GM04503 (cell line): ENCODE measurements at regions not wholly inside any gene's neighbourhood (a gene's known extent, or its start where the extent isn't known, plus 50 kb on each side); places are given as distances from the start of the nearest gene placed in this dataset.

Experiments
- DNase-seq: peaks from one replicate; pipeline ENCODE4 v3.0.0-alpha.2; 2012; ENCODE audit warnings: low read depth

- DNase-seq = no peak
These were observed 240.9 kb upstream of the SALL1 start for GRCh38 chr16:51391798-51392511.

- DNase-seq = no peak
These were observed 239.8 kb upstream of the SALL1 start for GRCh38 chr16:51390877-51391276.

- DNase-seq = no peak
These were observed 238.8 kb upstream of the SALL1 start for GRCh38 chr16:51389881-51390280.

GRCh38 chr16:51388516-51388951 lies 237.5 kb upstream of the SALL1 start:
- no peak for DNase-seq

- DNase-seq = no peak
These were observed 232.8 kb upstream of the SALL1 start for GRCh38 chr16:51383909-51384308.

- DNase-seq = no peak
These were observed 231.9 kb upstream of the SALL1 start for GRCh38 chr16:51382940-51383339.

- DNase-seq = no peak
These were observed 231.1 kb upstream of the SALL1 start for GRCh38 chr16:51382211-51382610.

- DNase-seq = no peak
These were observed 225.0 kb upstream of the SALL1 start for GRCh38 chr16:51376080-51376479.

GRCh38 chr16:51374790-51375189 lies 223.7 kb upstream of the SALL1 start:
- no peak for DNase-seq

- peak; percentile 71 for DNase-seq
These were observed 223.3 kb upstream of the SALL1 start for GRCh38 chr16:51374346-51374745.

- no peak for DNase-seq
These were observed 214.6 kb upstream of the SALL1 start for GRCh38 chr16:51365715-51366114.

GRCh38 chr16:51359141-51359955 lies 208.3 kb upstream of the SALL1 start:
- no peak for DNase-seq

GRCh38 chr16:51357839-51358238 lies 206.8 kb upstream of the SALL1 start:
- DNase-seq = no peak

GRCh38 chr16:51355875-51356274 lies 204.8 kb upstream of the SALL1 start:
- DNase-seq = no peak

- DNase-seq = no peak
These were observed 204.1 kb upstream of the SALL1 start for GRCh38 chr16:51355195-51355594.

- no peak for DNase-seq
These were observed 202.0 kb upstream of the SALL1 start for GRCh38 chr16:51353055-51353454.

- no peak for DNase-seq
These were observed 198.6 kb upstream of the SALL1 start for GRCh38 chr16:51349626-51350025.

GRCh38 chr16:51343411-51343810 lies 192.3 kb upstream of the SALL1 start:
- DNase-seq = no peak

- no peak for DNase-seq
These were observed 190.1 kb upstream of the SALL1 start for GRCh38 chr16:51341204-51341603.

- no peak for DNase-seq
These were observed 186.6 kb upstream of the SALL1 start for GRCh38 chr16:51337662-51338061.

- DNase-seq = no peak
These were observed 177.7 kb upstream of the SALL1 start for GRCh38 chr16:51328733-51329132.

- DNase-seq = no peak
These were observed 175.9 kb upstream of the SALL1 start for GRCh38 chr16:51327001-51327400.

- DNase-seq = no peak
These were observed 175.2 kb upstream of the SALL1 start for GRCh38 chr16:51326131-51326856.
